Heart left ventricle (tissue), 13 donors: ENCODE measurements at regions not wholly inside any gene's neighbourhood (a gene's known extent, or its start where the extent isn't known, plus 50 kb on each side); places are given as distances from the start of the nearest gene placed in this dataset.

ENCODE experiments used
- POLR2A ChIP-seq, 2 donors: fragments of 450-650 bp; IDR thresholded peaks; one replicate each; pipeline ENCODE4 v1.6.1; 2017; ENCODE audit warnings: antibody characterized with exemption in 2 of 2, mild to moderate bottlenecking in 2 of 2, moderate library complexity in 2 of 2
- TF ChIP-seq, protein P1 (sequence below), 12 donors: fragments of 200-600 bp; sonication (generic) in 4 of 12; IDR thresholded peaks; one replicate each; pipeline versions ENCODE4 v1.5.0 to v1.8.0; 2018 to 2022; ENCODE audit warnings: antibody characterized with exemption in 12 of 12, mild to moderate bottlenecking in 5 of 12
- donor health status: ischemic (EF 13 %, LVEDD 7.1; RV severe dilation, severe dysfunction).
- donor health status: DM: no; HTN: yes; CAD: no.
- donor health status: DM: no; HTN: no; CAD: no.
- donor health status: ischemic (EF 25% LVEDD 6.9; RV normal size, moderate dysfunction).
- donor health status: ischemic (EF 25% LVEDD 5.7; RV mildly dilated, moderate dysfunction).
- donor health status: ischemic (EF 35%, LVEDD 5.7; RV mildly dilated, moderate dysfunction).
- donor health status: nonischemic (EF 11% LVEDD 7.7; RV severe dilation, severe dysfunction).
- donor health status: DM: yes; HTN: yes; CAD: no.
- donor health status: PGD.
- donor health status: ischemic (EF 29% LVEDD 5.4; RV normal size, mild dysfunction).
- donor health status: nonischemic (EF 23%, LVEDD 6.1; RV moderate dilation, normal function).

DNA sequence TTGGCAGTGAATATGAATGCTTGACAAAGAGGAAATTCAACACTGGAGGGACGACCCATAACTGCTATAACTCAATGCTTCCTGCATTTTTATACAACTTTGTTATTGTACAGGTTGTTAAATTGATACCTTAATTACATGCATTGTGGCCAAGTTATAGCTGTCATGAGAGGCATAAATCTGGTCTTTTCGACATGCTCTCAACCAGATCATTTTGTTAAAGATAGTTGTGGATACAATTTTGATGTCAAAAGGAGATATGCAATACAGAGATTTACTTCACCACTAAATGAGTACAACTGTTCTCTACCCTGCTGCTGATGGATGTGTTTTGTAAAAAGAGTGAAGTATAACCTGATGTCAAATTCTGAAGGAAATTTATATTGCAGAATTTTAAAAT is 946.0 kb downstream of the GALC start:
- TF ChIP-seq, protein P1, sequence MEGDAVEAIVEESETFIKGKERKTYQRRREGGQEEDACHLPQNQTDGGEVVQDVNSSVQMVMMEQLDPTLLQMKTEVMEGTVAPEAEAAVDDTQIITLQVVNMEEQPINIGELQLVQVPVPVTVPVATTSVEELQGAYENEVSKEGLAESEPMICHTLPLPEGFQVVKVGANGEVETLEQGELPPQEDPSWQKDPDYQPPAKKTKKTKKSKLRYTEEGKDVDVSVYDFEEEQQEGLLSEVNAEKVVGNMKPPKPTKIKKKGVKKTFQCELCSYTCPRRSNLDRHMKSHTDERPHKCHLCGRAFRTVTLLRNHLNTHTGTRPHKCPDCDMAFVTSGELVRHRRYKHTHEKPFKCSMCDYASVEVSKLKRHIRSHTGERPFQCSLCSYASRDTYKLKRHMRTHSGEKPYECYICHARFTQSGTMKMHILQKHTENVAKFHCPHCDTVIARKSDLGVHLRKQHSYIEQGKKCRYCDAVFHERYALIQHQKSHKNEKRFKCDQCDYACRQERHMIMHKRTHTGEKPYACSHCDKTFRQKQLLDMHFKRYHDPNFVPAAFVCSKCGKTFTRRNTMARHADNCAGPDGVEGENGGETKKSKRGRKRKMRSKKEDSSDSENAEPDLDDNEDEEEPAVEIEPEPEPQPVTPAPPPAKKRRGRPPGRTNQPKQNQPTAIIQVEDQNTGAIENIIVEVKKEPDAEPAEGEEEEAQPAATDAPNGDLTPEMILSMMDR (IDR thresholded peaks at IDR 0.05) = no peak
- no peak for TF ChIP-seq POLR2A (IDR thresholded peaks at IDR 0.05)
